Adipocyte (in vitro differentiated cells): ENCODE measurements at regions not wholly inside any gene's neighbourhood (a gene's known extent, or its start where the extent isn't known, plus 50 kb on each side); places are given as distances from the start of the nearest gene placed in this dataset.
A peak's percentile ranks its signal among the peaks of the same experiment; 100 is the strongest.

Source experiments
- DNase-seq: peaks from one replicate; pipeline ENCODE4 v3.0.0-alpha.2; 2015; ENCODE audit warnings: low read depth
- H3K27me3 ChIP-seq: replicated peaks from 2 replicates; pipeline ENCODE4 v1.7.0; 2013; ENCODE audit warnings: mild to moderate bottlenecking, low read length, moderate library complexity; ENCODE audit not compliant: control insufficient read depth, insufficient read depth
- H3K36me3 ChIP-seq: 2 replicates; pipeline ENCODE4 v1.7.0; 2013; ENCODE audit warnings: low read length, mild to moderate bottlenecking, moderate library complexity; ENCODE audit not compliant: control insufficient read depth, insufficient read depth, severe bottlenecking
- H3K4me1 ChIP-seq: 2 replicates; pipeline ENCODE4 v1.7.0; 2013; ENCODE audit warnings: mild to moderate bottlenecking, low read length, moderate library complexity; ENCODE audit not compliant: control insufficient read depth, insufficient read depth
- H3K4me3 ChIP-seq: 2 replicates; pipeline ENCODE4 v1.7.0; 2013; ENCODE audit warnings: mild to moderate bottlenecking, low read length, moderate library complexity
- H3K9ac ChIP-seq: 2 replicates; pipeline ENCODE4 v1.7.0; 2013; ENCODE audit warnings: mild to moderate bottlenecking, low read length, moderate library complexity
- H3K9me3 ChIP-seq: 2 replicates; pipeline ENCODE4 v1.7.0; 2013; ENCODE audit warnings: mild to moderate bottlenecking, low read length, moderate library complexity; ENCODE audit not compliant: control insufficient read depth

DNA sequence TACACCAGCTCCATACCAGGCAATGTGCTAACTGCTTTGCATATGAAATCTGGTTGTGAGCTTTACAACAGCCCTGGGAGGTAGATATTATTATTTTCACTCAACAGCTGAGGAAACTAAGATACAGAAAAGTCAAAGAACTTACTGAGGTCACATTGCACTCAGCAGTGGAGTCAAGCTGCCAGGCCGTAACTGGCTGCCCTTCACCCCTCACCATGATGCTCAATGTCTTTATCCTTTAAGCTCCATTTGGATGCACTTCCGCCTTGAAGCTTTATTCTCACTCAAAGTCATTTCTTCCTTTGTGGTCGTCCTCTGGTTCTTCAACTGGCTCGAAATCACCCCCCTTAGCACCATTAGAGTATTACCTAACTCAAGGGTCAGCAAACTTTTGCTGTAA, 81.7 kb upstream of the RALGPS2 start:
- Histone ChIP-seq H3K4me1 (peaks cover 39% of the 10 kb centered on the region), H3K4me3 (no peak overlapping the region), H3K9ac (no peak overlapping the region), H3K36me3 (no peaks in the 10 kb centered on the region), H3K27me3 (no peaks in the 10 kb centered on the region), H3K9me3 (no peaks in the 10 kb centered on the region)
- DNase-seq: no peak

DNA sequence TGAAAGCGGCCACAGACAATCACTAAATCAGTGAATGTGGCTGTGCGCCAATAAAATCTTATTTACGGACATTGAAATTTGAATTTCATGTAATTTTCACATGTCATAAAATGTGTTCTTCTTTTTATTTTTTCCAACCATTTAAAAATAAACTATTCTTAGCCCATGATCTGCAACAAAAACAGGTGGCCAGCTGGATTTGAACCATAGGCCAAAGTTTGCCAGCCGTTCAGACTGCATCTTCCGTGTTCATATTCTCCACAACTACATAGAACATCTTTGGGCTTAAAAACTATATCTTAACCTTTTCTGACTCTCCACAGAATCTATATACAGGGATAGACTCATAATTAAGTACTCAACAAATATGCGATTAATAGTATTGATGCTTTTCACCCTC, 81.2 kb upstream of the RALGPS2 start:
- Histone ChIP-seq H3K4me3 (no peak overlapping the region), H3K4me1 (peaks cover 39% of the 10 kb centered on the region), H3K27me3 (no peaks in the 10 kb centered on the region), H3K36me3 (no peaks in the 10 kb centered on the region), H3K9me3 (no peaks in the 10 kb centered on the region), H3K9ac (no peak overlapping the region)
- DNase-seq: no peak

DNA sequence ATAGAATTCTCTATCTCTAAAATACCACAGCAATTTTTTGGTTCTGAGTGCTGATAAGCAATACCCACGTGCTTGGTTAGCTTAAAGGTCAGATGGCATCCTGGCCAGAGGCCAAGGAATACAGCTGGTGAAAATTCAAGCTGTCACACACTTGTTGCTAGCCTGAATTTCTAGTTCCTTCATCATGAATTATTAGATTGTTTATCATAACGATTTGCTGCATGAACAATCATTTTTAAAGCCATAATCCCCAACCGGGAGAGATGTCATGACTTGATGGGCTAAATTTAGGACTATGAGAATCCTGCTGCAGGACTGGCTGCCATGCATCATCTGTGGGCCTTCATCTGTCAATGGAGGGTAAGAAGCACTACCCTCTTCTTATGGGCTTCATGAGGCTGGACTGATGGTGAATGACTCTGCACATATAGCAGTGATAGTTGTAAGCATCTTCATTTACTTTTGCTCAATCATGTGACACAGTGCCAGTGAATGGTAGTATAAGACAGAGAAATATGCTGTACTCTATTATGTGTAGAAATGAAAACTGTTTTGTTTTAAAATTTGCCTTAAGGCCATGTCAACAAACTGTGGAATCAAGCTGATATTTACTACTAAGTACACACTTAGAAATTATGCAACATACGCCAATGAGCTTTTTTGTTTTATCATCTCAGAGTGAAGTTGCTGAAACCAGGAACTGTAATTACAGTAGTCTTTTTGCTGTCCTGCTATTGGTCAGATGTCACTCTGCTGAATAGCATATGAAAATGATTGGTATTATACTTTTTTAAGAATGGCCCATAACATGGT, 80.5 kb upstream of the RALGPS2 start:
- Histone ChIP-seq H3K9ac (no peak overlapping the region), H3K27me3 (no peaks in the 10 kb centered on the region), H3K4me1 (peaks cover 32% of the 10 kb centered on the region), H3K36me3 (no peaks in the 10 kb centered on the region), H3K9me3 (no peaks in the 10 kb centered on the region), H3K4me3 (no peak overlapping the region)
- DNase-seq: no peak

DNA sequence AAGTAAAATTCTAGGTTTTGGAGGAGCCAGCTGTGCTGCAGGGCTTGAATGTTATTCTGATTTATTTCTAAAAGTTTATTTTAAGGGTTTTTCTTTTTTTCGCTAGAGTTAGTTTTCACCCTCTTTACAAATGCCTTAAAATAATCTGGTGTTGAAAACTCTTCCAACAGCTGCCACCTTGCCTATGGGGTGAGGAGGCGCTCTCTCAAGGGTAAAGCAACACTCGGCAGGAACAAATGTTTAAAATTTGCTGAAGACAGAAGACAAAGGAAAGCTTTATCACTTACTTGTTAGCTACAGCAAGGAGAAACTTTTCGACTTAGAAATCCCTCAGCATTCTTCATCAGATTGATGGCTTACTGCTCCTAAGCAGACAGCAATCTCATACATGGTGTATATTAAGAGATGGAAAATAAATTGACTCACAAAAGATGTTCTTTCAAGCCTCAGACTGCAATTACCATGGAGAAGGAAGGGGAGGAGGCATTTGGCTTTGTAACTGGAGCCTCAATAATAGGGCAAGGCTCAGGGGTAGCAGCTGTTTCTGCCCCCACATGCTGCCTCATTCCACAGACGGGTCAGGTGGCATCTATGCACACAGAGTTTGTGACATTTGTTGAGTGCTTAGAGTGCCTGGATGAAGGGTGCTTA, 79.8 kb upstream of the RALGPS2 start:
- no peaks in the 10 kb centered on the region for H3K27me3 ChIP-seq
- no peaks in the 10 kb centered on the region for H3K9me3 ChIP-seq
- DNase-seq: no peak
- H3K4me1 ChIP-seq: peaks cover 28% of the 10 kb centered on the region
- no peak overlapping the region for H3K9ac ChIP-seq
- H3K36me3 ChIP-seq: no peaks in the 10 kb centered on the region
- H3K4me3 ChIP-seq: no peak overlapping the region

DNA sequence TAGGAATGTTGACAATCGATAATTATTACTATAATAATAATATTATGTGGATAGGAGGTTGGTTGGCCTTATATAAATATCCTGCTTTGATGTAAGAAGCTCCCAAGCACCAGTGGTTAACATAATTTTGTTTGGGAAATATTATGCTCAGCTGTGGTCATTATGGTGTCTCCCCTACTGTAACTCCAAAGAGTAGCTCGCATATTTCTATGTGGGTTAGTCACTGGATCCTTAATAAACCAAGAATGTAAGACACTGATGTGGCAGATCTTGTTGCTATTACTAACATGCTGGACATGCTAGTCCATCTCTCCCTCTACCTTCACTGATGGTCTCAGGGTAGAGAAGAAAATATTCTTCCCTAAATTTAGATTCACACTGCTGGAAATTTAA, 79.2 kb upstream of the RALGPS2 start:
- H3K4me1 ChIP-seq: peaks cover 28% of the 10 kb centered on the region
- DNase-seq: peak; percentile 48
- H3K9me3 ChIP-seq: no peaks in the 10 kb centered on the region
- no peak overlapping the region for H3K9ac ChIP-seq
- no peaks in the 10 kb centered on the region for H3K27me3 ChIP-seq
- no peaks in the 10 kb centered on the region for H3K36me3 ChIP-seq
- H3K4me3 ChIP-seq: no peak overlapping the region

DNA sequence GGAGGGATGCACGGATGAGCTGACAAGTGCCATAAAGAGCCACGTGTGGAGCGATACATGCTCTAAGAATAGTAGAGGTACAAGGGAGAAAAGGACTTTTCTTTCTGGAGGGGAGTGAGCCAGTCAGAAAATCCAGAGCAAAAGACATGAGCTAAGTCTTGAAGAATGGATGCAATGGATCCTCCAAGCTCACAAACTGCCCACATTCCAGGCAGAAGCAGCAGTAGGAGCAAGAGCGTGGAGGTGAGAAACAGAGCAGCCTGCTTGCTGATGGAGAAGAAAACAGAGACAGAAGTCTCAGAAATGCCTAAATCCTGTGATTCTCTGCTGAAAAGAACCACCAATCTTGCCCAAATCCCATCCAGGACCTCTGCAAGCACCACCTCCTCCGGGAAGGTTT, 78.2 kb upstream of the RALGPS2 start:
- Histone ChIP-seq H3K36me3 (no peaks in the 10 kb centered on the region), H3K4me3 (no peak overlapping the region), H3K9me3 (no peaks in the 10 kb centered on the region), H3K4me1 (peaks cover 38% of the 10 kb centered on the region), H3K27me3 (no peaks in the 10 kb centered on the region), H3K9ac (no peak overlapping the region)
- no peak for DNase-seq

DNA sequence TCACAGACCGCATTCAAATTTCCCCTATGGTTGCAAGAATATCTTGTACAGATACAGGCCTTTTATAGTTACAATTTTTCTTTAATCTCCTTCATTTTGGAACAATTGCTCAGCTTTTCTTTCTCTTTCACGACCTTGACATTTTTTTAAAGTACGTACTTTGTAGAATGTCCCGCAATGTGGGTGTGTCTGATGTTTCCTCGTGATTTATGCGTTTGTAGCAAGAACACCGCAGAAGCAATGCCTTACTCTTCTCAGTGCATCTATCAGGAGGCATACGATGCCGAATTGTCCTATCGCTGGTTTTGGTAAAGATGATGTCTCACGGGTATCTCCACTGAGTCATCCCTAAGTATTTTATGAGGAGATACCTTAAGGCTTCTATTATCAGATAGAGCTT, 76.9 kb upstream of the RALGPS2 start:
- Histone ChIP-seq H3K36me3 (no peaks in the 10 kb centered on the region), H3K4me1 (peaks cover 39% of the 10 kb centered on the region), H3K27me3 (no peaks in the 10 kb centered on the region), H3K4me3 (no peak overlapping the region), H3K9me3 (no peaks in the 10 kb centered on the region), H3K9ac (no peak overlapping the region)
- no peak for DNase-seq

DNA sequence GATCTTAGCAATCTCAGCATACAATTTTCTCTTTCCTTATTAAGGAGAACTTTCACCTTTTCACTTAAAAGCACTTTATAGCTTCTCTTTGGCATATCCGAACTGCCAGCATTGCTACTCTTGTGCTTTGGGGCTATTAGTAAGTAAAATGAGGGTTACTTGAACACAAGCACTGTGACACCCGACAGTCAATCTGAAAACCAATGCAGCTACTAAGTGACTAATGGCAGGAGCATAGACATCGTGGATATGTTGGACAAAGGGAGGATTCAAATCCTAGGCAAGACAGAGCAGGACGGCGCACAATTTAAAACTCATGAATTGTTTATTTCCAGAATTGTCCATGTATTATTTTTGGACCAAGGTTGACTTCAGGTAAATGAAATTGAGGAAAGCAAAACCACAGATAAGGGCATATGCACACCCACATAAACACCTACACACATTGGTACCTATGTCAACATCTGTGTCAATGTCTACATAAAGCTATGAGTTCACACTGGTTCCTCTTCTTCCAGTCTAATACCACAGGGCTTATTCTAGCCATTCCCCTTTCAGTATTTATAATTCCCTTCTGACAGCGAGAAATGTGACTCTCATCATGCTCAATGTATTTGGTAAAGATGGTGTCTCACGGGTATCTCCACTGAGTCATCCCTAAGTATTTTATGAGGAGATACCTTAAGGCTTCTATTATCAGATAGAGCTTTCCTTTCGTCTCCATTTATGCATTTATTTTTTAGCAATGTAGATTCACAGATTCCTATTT, 75.3 kb upstream of the RALGPS2 start:
- H3K4me3 ChIP-seq: no peak overlapping the region
- no peaks in the 10 kb centered on the region for H3K9me3 ChIP-seq
- no peaks in the 10 kb centered on the region for H3K27me3 ChIP-seq
- peaks cover 36% of the 10 kb centered on the region for H3K4me1 ChIP-seq
- DNase-seq: no peak
- H3K36me3 ChIP-seq: no peaks in the 10 kb centered on the region
- H3K9ac ChIP-seq: no peak overlapping the region

DNA sequence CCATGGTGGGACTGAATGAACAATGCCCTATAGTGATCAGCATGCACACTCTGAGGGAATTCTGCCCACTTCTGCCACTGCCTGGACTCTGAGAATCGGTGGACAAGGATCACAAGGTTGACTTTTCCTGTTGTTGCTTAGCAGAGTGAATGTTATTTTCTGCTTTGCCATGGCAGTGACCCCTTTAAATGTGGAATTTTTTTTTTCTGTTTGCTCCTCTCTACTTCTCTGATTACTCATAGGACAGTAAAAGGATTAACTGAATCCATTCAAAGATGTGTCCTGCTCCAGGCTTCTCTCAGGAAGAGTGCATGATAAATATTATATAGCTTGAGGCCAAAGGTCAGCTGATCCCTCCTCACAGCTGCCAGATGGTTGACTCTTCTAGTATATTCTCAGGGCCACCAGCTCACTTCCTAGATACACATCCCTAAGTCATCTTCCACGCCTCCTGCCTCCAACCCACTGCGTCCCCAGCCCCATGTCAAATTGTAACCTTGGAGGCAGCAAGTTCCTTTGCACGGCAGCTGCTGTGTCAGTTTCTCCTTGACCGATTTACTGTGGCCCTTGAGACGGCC, 74.0 kb upstream of the RALGPS2 start:
- Histone ChIP-seq H3K9ac (no peak overlapping the region), H3K9me3 (no peaks in the 10 kb centered on the region), H3K27me3 (no peaks in the 10 kb centered on the region), H3K4me3 (no peak overlapping the region), H3K36me3 (no peaks in the 10 kb centered on the region), H3K4me1 (peaks cover 25% of the 10 kb centered on the region)
- peak; percentile 20 for DNase-seq

DNA sequence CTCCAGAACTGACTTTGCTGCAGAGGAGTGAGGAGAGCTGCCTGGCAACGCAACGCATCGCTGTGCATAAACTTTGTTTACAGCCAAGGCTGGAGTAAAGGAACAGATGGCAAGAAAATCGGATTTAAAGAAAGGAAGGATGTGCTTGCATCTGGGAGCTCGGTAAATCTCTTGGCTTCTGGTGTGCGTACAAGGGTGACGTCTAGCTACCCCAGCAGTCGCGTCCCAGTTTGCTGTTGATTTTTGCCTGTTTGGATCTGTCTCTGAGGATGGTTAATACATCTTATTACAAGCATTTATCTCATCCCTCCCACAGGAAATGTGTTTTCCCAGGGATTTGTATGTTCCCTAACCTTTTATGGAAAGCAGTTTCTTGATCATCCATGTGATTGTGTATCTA, 73.3 kb upstream of the RALGPS2 start:
- Histone ChIP-seq H3K9ac (peak overlapping the region; percentile 53), H3K36me3 (no peaks in the 10 kb centered on the region), H3K4me1 (peaks cover 23% of the 10 kb centered on the region), H3K9me3 (no peaks in the 10 kb centered on the region), H3K27me3 (no peaks in the 10 kb centered on the region), H3K4me3 (peak overlapping the region; percentile 15)
- peak; percentile 15 for DNase-seq
